ENCODE measurements at regions not wholly inside any gene's neighbourhood (a gene's known extent, or its start where the extent isn't known, plus 50 kb on each side); places are given as distances from the start of the nearest gene placed in this dataset.

GRCh38 chr1:165078391-165078790 is 278.1 kb downstream of the LMX1A start:
- Histone ChIP-seq H3K4me3 (no peak overlapping the region), H3K4me1 (no peaks in the 10 kb centered on the region), H3K27me3 (no peaks in the 10 kb centered on the region), H3K36me3 (no peaks in the 10 kb centered on the region), H3K9me3 (no peaks in the 10 kb centered on the region), H3K27ac (no peak overlapping the region)
- intact Hi-C loops (cut with DNase I) = loop anchor here in 1 of 3 donors (10.0 kb wide), 1 partner anchor 1544 kb away; no protein-coding TSS in a partner anchor
- DNase-seq (no peak), ATAC-seq (no peak), FAIRE-seq (no peak)
- no peak for TF ChIP-seq CTCF (IDR thresholded peaks at IDR 0.05)

GRCh38 chr1:165075725-165076370 is 280.7 kb downstream of the LMX1A start:
- FAIRE-seq = no peak
- Histone ChIP-seq H3K4me1 (no peaks in the 10 kb centered on the region), H3K27ac (no peak overlapping the region), H3K36me3 (no peaks in the 10 kb centered on the region), H3K4me3 (no peak overlapping the region), H3K9me3 (no peaks in the 10 kb centered on the region), H3K27me3 (no peaks in the 10 kb centered on the region)
- peak in 3 of 4 donors; percentile 14 to 48 (median 38) for TF ChIP-seq CTCF (IDR thresholded peaks at IDR 0.05)
- 40 to 43% methylated on average over 6 of the region's 6 CpGs for WGBS, 2 donors
- DNase-seq = peak in 1 of 6 donors; percentile 20
- peak in 3 of 4 donors; percentile 57 to 83 (median 68) for ATAC-seq
- intact Hi-C loops (cut with DNase I) = loop anchor here in 1 of 3 donors (10.0 kb wide), 1 partner anchor 1541 kb away; no protein-coding TSS in a partner anchor

GRCh38 chr1:165073185-165074007 is 283.1 kb downstream of the LMX1A start:
- peak; percentile 96 for FAIRE-seq
- no peaks in the 10 kb centered on the region for H3K9me3 ChIP-seq
- H3K36me3 ChIP-seq = no peaks in the 10 kb centered on the region
- peak; percentile 66 to 90 (median 86) for ATAC-seq
- H3K4me3 ChIP-seq = no peak overlapping the region
- intact Hi-C loops (cut with DNase I) = loop anchor here in 1 of 3 donors (10.0 kb wide), 1 partner anchor 1539 kb away; no protein-coding TSS in a partner anchor
- no peaks in the 10 kb centered on the region for H3K27me3 ChIP-seq
- H3K27ac ChIP-seq = no peak overlapping the region
- WGBS, 2 donors = 22% methylated on average over 7 of the region's 7 CpGs
- no peaks in the 10 kb centered on the region for H3K4me1 ChIP-seq
- peak in 2 of 6 donors; percentile 8 to 28 for DNase-seq
- peak; percentile 51 to 69 (median 56) for TF ChIP-seq CTCF (IDR thresholded peaks at IDR 0.05)

- Histone ChIP-seq H3K4me3 (no peak overlapping the region), H3K27ac (no peak overlapping the region), H3K9me3 (no peaks in the 10 kb centered on the region), H3K4me1 (no peaks in the 10 kb centered on the region), H3K36me3 (no peaks in the 10 kb centered on the region), H3K27me3 (no peaks in the 10 kb centered on the region)
- FAIRE-seq (no peak), ATAC-seq (no peak), DNase-seq (no peak)
- 84 to 89% methylated on average over 4 of the region's 4 CpGs for whole genome bisulfite sequencing, 2 donors
- TF ChIP-seq CTCF (IDR thresholded peaks at IDR 0.05) = no peak
- intact Hi-C loops (cut with DNase I) = loop anchor here in 1 of 3 donors (10.0 kb wide), 1 partner anchor 1536 kb away; no protein-coding TSS in a partner anchor
These were observed 285.8 kb downstream of the LMX1A start for GRCh38 chr1:165070675-165071074.

All from pancreas (tissue), 10 donors.